IMR-90 (cell line): ENCODE measurements at regions not wholly inside any gene's neighbourhood (a gene's known extent, or its start where the extent isn't known, plus 50 kb on each side); places are given as distances from the start of the nearest gene placed in this dataset.
"Not testable (repeated sequence)": the region's sequence is repeated elsewhere in the genome, so short reads cannot be mapped to it uniquely, and the experiment has no call there.

Experiments
- SMC3 ChIP-seq: fragments of 150-350 bp; IDR thresholded peaks from 2 replicates; pipeline ENCODE4 v1.6.1; 2016; ENCODE audit warnings: low read depth, mild to moderate bottlenecking, antibody characterized with exemption, low read length, moderate library complexity
- TF ChIP-seq, protein P1 (sequence below): conservative IDR thresholded peaks from 2 replicates; pipeline ENCODE4 v1.5.1; 2012; ENCODE audit warnings: mild to moderate bottlenecking, low read depth, low read length, improper control_type of control experiment

- TF ChIP-seq, protein P1, sequence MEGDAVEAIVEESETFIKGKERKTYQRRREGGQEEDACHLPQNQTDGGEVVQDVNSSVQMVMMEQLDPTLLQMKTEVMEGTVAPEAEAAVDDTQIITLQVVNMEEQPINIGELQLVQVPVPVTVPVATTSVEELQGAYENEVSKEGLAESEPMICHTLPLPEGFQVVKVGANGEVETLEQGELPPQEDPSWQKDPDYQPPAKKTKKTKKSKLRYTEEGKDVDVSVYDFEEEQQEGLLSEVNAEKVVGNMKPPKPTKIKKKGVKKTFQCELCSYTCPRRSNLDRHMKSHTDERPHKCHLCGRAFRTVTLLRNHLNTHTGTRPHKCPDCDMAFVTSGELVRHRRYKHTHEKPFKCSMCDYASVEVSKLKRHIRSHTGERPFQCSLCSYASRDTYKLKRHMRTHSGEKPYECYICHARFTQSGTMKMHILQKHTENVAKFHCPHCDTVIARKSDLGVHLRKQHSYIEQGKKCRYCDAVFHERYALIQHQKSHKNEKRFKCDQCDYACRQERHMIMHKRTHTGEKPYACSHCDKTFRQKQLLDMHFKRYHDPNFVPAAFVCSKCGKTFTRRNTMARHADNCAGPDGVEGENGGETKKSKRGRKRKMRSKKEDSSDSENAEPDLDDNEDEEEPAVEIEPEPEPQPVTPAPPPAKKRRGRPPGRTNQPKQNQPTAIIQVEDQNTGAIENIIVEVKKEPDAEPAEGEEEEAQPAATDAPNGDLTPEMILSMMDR, result not testable (repeated sequence)
- not testable (repeated sequence) for TF ChIP-seq SMC3
These were observed 487.1 kb upstream of the ZNF337 start for GRCh38 chr20:26183720-26184119.
